Caco-2 (cell line): ENCODE measurements at regions not wholly inside any gene's neighbourhood (a gene's known extent, or its start where the extent isn't known, plus 50 kb on each side); places are given as distances from the start of the nearest gene placed in this dataset.

Source experiments
- BruUV-seq: library from RNA; stranded (reverse); fragments of 400-500 nt; replicated peaks from 2 replicates; lab custom pipeline; 2021; lab: Mats Ljungman, UMichigan
- CTCF ChIA-PET: fragments of 300-600 bp; sonication (Branson Sonifier 250); formaldehyde crosslinking; loops from one replicate; lab custom pipeline; 2022; ENCODE audit warnings: antibody characterized with exemption; lab: Charles Lee
- POLR2A ChIA-PET: fragments of 300-600 bp; sonication (Branson Sonifier 250); formaldehyde crosslinking; loops from one replicate; lab custom pipeline; 2022; ENCODE audit warnings: antibody characterized with exemption; lab: Charles Lee
- DNase-seq, 2 experiments: peaks; one replicate each; pipeline versions ENCODE4 v3.0.0 to v3.0.0-alpha.2; 2020 to 2022
- H3K27me3 ChIP-seq: replicated peaks from 2 replicates; pipeline ENCODE4 v1.6.0; 2011; ENCODE audit warnings: low read length; ENCODE audit not compliant: control insufficient read depth, insufficient read depth
- H3K36me3 ChIP-seq: 2 replicates; pipeline ENCODE4 v1.5.1; 2011; ENCODE audit warnings: low read length; ENCODE audit not compliant: control insufficient read depth, insufficient read depth
- H3K4me1 ChIP-seq: fragments of 250-450 bp; sonication (Bioruptor Pico); 2 replicates; pipeline ENCODE4 v1.5.1; 2020; ENCODE audit warnings: mild to moderate bottlenecking
- H3K4me3 ChIP-seq: 2 replicates; pipeline ENCODE4 v1.5.1; 2011; ENCODE audit warnings: low read depth, mild to moderate bottlenecking, control low read depth, low read length
- H3K9me3 ChIP-seq: fragments of 250-450 bp; sonication (Bioruptor Pico); 2 replicates; pipeline ENCODE4 v1.5.1; 2020; ENCODE audit warnings: mild to moderate bottlenecking, moderate library complexity
- H3K27ac Mint-ChIP-seq: one replicate; pipeline ENCODE4 v1.8.0; 2022; ENCODE audit warnings: mixed read lengths; ENCODE audit not compliant: unreplicated experiment
- H3K27me3 Mint-ChIP-seq: one replicate; pipeline ENCODE4 v1.8.0; 2022; ENCODE audit warnings: mixed read lengths; ENCODE audit not compliant: insufficient read depth, unreplicated experiment
- H3K36me3 Mint-ChIP-seq: one replicate; pipeline ENCODE4 v1.8.0; 2022; ENCODE audit warnings: mild to moderate bottlenecking, mixed read lengths; ENCODE audit not compliant: insufficient read depth, unreplicated experiment
- H3K4me1 Mint-ChIP-seq: one replicate; pipeline ENCODE4 v1.8.0; 2022; ENCODE audit warnings: low read depth, mixed read lengths; ENCODE audit not compliant: unreplicated experiment
- H3K4me3 Mint-ChIP-seq: one replicate; pipeline ENCODE4 v1.8.0; 2022; ENCODE audit warnings: mild to moderate bottlenecking, moderate library complexity, mixed read lengths; ENCODE audit not compliant: unreplicated experiment
- H3K9me3 Mint-ChIP-seq: one replicate; pipeline ENCODE4 v1.8.0; 2022; ENCODE audit warnings: mixed read lengths; ENCODE audit not compliant: unreplicated experiment
- intact Hi-C: fragments of 100-400 bp; cut with micrococcal nuclease; formaldehyde crosslinking; loops from one replicate; pipeline ENCODE4 v1.10.0; 2022; ENCODE audit not compliant: unreplicated experiment
- TF ChIP-seq, protein P1 (sequence below), 2 experiments: fragments of 200-600 bp in 1 of 2; IDR thresholded peaks; 1 replicate in 1 of 2; 2 replicates in 1 of 2; pipeline versions ENCODE4 v1.5.1 to v1.8.0; 2011 to 2022; ENCODE audit warnings: antibody characterized with exemption in 1 of 2, control low read depth in 1 of 2, inconsistent platforms in 1 of 2, low read depth in 1 of 2, low read length in 1 of 2, mild to moderate bottlenecking in 1 of 2, moderate library complexity in 1 of 2; ENCODE audit not compliant: insufficient read depth in 1 of 2, severe bottlenecking in 1 of 2, unreplicated experiment in 1 of 2

DNA sequence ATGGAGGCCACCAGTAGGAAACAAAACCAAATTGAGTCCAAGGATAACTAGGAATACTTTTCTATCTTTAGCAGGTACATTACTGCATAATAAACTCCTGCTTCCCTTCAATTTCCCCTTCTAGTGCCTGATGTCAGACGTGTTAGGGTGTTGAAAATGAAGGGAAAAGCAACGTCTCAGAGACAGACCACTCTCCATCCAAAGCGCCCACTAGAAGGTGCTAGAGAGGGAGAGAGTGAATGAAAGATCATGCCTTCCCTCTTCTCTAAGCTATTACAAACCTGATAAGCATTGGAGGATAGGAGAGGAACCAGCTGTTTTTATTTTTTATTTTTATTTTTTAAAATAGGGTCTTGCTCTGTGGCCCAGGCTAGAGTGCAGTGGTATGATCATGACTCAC, 64.1 kb downstream of the ZNF641 start:
- Histone ChIP-seq H3K27me3 (no peaks in the 10 kb centered on the region), H3K36me3 (no peaks in the 10 kb centered on the region), H3K4me1 (no peaks in the 10 kb centered on the region), H3K4me3 (no peak overlapping the region), H3K9me3 (no peaks in the 10 kb centered on the region)
- H3K27me3 Mint-ChIP-seq = peaks cover 10% of the 10 kb centered on the region
- no peaks in the 10 kb centered on the region for H3K36me3 Mint-ChIP-seq
- TF ChIP-seq, protein P1, sequence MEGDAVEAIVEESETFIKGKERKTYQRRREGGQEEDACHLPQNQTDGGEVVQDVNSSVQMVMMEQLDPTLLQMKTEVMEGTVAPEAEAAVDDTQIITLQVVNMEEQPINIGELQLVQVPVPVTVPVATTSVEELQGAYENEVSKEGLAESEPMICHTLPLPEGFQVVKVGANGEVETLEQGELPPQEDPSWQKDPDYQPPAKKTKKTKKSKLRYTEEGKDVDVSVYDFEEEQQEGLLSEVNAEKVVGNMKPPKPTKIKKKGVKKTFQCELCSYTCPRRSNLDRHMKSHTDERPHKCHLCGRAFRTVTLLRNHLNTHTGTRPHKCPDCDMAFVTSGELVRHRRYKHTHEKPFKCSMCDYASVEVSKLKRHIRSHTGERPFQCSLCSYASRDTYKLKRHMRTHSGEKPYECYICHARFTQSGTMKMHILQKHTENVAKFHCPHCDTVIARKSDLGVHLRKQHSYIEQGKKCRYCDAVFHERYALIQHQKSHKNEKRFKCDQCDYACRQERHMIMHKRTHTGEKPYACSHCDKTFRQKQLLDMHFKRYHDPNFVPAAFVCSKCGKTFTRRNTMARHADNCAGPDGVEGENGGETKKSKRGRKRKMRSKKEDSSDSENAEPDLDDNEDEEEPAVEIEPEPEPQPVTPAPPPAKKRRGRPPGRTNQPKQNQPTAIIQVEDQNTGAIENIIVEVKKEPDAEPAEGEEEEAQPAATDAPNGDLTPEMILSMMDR (IDR thresholded peaks at IDR 0.05; ENCODE audit: insufficient read depth in 1 of 2, low read depth in 1 of 2, low read length in 1 of 2, severe bottlenecking in 1 of 2, unreplicated experiment in 1 of 2) = peak; percentile 44 to 63
- peak in 1 of 2 experiments; percentile 31 for DNase-seq
- no peak overlapping the region for H3K4me3 Mint-ChIP-seq
- POLR2A ChIA-PET = interaction anchor here (0.6 kb wide), 2 partner anchors 25 to 395 kb away, joined by 3 read pairs; partner anchors contain the start of gene KANSL2
- H3K27ac Mint-ChIP-seq = no peak overlapping the region
- intact Hi-C loops = loop anchor here (10.0 kb wide), 2 partner anchors 168 to 328 kb away; no protein-coding TSS in a partner anchor
- CTCF ChIA-PET = interaction anchor here (0.6 to 1.6 kb wide), 5 partner anchors 63 to 332 kb away, joined by 3 to 8 read pairs (median 6); partner anchors contain the start of gene ASB8
- H3K4me1 Mint-ChIP-seq = no peaks in the 10 kb centered on the region
- no peaks in the 10 kb centered on the region for H3K9me3 Mint-ChIP-seq
- no TSS peak for BruUV-seq

- CTCF ChIA-PET = interaction anchor here (1.6 kb wide), 2 partner anchors 169 to 332 kb away, joined by 8 read pairs; no protein-coding TSS in a partner anchor
- POLR2A ChIA-PET = interaction anchor here (0.6 kb wide), 1 partner anchor 396 kb away, joined by 3 read pairs; the partner anchor contains the start of gene KANSL2
- Mint-ChIP-seq H3K4me3 (no peak overlapping the region), H3K27me3 (peaks cover 9% of the 10 kb centered on the region), H3K4me1 (no peaks in the 10 kb centered on the region), H3K27ac (no peak overlapping the region), H3K9me3 (no peaks in the 10 kb centered on the region), H3K36me3 (no peaks in the 10 kb centered on the region)
- TF ChIP-seq, protein P1 (IDR thresholded peaks at IDR 0.05; ENCODE audit: insufficient read depth in 1 of 2, low read depth in 1 of 2, low read length in 1 of 2, severe bottlenecking in 1 of 2, unreplicated experiment in 1 of 2) = no peak
- no peaks in the 10 kb centered on the region for H3K4me1 ChIP-seq
- no peaks in the 10 kb centered on the region for H3K9me3 ChIP-seq
- intact Hi-C loops = loop anchor here (10.0 kb wide), 2 partner anchors 169 to 329 kb away; no protein-coding TSS in a partner anchor
- no peaks in the 10 kb centered on the region for H3K27me3 ChIP-seq
- no peak for DNase-seq
- no peaks in the 10 kb centered on the region for H3K36me3 ChIP-seq
- no peak overlapping the region for H3K4me3 ChIP-seq
- no TSS peak for BruUV-seq
These were observed 64.7 kb downstream of the ZNF641 start for GRCh38 chr12:48285751-48286650.

- intact Hi-C loops = loop anchor here (10.0 kb wide), 2 partner anchors 173 to 333 kb away; no protein-coding TSS in a partner anchor
- H3K4me1 ChIP-seq = no peaks in the 10 kb centered on the region
- Mint-ChIP-seq H3K27me3 (no peaks in the 10 kb centered on the region), H3K4me3 (no peak overlapping the region), H3K4me1 (peaks cover 6% of the 10 kb centered on the region), H3K9me3 (peaks cover 4% of the 10 kb centered on the region), H3K36me3 (no peaks in the 10 kb centered on the region), H3K27ac (no peak overlapping the region)
- CTCF ChIA-PET = no interaction called here
- TF ChIP-seq, protein P1 (IDR thresholded peaks at IDR 0.05; ENCODE audit: insufficient read depth in 1 of 2, low read depth in 1 of 2, low read length in 1 of 2, severe bottlenecking in 1 of 2, unreplicated experiment in 1 of 2) = no peak
- POLR2A ChIA-PET = no interaction called here
- H3K9me3 ChIP-seq = peaks cover 1% of the 10 kb centered on the region
- no peak overlapping the region for H3K4me3 ChIP-seq
- no peaks in the 10 kb centered on the region for H3K36me3 ChIP-seq
- no TSS peak for BruUV-seq
- DNase-seq = no peak
- no peaks in the 10 kb centered on the region for H3K27me3 ChIP-seq
These were observed 68.9 kb downstream of the ZNF641 start for GRCh38 chr12:48281811-48282210.
